ENCODE measurements at regions not wholly inside any gene's neighbourhood (a gene's known extent, or its start where the extent isn't known, plus 50 kb on each side); places are given as distances from the start of the nearest gene placed in this dataset.
"Not testable (repeated sequence)": the region's sequence is repeated elsewhere in the genome, so short reads cannot be mapped to it uniquely, and the experiment has no call there.

- no peak for DNase-seq
These were observed 618.7 kb downstream of the KCNJ18 start for GRCh38 chr17:22310717-22311686.

DNA sequence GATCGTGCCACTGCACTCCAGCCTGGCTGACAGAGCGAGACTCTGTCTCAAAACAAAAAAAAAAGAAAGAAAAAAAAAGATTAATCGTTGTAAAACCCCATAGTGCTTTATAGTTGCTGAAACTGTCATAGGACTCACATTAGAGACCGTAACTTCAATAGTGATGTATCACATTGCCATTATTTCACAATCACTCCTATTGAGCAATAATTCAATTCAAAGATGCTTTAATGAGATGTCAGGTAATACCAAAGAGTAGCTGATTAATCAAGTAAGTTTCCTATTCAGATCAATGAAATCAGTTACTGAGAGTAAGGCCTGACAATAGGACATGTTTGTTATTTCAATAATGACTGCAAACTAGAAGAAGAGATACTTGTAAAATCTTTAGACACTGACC is 628.7 kb downstream of the KCNJ18 start:
- DNase-seq, result not testable (repeated sequence)

GRCh38 chr17:22322893-22323550 is 630.7 kb downstream of the KCNJ18 start:
- DNase-seq, result not testable (repeated sequence)

DNA sequence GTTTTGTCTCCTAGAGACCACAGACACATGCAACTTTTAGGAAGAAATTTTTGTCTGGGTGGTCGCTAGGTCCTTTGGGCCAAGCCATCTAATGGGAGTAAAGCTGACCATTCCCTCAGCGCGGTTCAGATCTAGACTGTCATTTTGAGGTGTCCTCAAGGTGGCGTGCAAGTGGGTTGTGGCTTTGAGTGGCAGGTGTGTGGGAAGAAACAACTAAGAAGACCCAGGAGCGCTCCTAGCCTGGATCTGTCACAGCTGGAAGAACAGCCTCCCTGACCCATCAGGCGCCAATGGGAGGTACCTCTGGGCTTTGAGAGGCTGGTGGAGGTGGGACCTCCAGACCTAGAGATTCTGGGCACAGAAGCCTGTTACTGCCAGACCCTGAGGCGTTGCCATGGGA is 645.1 kb downstream of the KCNJ18 start:
- DNase-seq, result no peak

GRCh38 chr17:22356603-22357002 is 664.3 kb downstream of the KCNJ18 start:
- not testable (repeated sequence) for DNase-seq

GRCh38 chr17:22370988-22371387 is 678.7 kb downstream of the KCNJ18 start:
- DNase-seq, result not testable (repeated sequence)

DNA sequence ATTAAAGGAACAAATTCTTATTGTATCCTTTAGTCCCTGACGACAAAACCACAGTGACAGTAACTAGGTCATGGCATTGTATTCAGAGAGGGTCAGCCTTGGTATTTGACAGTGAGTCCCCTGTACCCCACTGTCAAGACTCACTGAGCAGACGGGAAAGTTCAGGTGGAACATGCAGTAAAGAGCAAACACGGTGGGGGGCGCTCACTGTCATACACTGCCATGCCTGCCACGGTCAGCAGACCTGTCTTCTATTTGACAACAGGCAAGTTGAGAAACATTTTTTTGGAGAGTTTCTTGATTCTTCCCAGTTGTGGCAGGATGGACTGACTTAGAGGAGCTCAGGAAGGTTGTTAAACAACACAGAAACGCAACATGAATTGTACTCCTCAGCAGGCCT is 681.6 kb downstream of the KCNJ18 start:
- no peak for DNase-seq

DNA sequence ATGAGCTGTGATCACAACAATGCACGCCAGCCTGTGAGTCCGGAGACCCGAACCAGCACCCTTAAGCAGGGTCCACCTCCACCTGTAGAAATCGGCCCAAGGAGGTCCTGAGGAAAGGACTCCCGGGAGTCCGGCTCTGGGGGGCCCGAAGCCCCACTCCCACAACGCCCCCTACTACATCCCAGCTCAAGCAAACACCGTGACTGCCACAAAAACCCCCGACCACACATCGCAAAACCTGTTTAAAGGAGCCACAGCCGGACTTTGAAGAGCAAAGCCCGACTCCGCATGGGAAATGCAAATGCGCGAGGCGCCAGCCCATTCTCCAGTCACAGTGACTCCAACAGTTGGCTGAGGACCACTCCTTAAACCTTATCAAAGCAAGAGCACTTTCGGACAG is 682.4 kb downstream of the KCNJ18 start:
- no peak for DNase-seq

- DNase-seq, result not testable (repeated sequence)
These were observed 684.4 kb downstream of the KCNJ18 start for GRCh38 chr17:22376747-22377146.

DNA sequence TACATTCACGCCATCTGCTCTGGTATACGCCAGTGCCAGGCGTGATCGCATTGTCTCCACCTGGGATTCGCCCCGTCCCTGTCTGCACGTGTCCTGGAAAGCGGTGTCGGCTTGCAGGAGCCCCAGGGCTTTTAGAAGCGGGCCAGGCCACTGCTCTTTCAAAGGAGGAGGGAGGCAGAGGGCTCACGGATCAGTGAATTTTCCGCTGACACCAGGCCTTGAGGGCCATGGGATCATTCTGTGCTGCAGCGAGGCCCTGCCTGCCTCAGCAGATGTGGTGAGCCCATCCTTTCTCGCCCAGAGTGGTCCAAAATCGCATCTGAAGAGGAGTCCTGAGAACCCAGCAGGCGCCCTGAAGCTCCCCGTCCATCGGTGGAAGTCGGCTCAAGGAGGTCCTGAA is 686.4 kb downstream of the KCNJ18 start:
- DNase-seq, result not testable (repeated sequence)

DNA sequence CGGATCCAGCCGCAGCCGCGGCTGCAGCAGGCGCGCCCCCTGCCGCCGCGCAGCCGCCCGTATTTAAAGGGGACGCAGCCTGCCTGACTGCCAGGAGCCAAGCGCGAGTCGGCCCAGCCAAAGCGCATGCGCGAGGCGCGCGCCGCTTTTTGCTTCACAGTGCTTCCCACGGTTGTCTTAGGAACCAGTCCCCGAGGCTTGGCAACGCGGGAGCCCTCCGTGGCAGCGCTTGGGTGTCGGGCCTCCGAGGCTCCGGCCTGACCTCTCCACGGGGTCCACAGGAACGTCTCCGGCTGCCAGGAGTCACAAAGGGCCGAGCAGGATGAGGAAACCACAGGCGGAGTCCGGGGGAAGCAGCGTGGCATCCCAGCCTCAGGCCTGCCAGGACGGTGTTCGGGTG is 689.3 kb downstream of the KCNJ18 start:
- DNase-seq, result not testable (repeated sequence)

- not testable (repeated sequence) for DNase-seq
These were observed 691.6 kb downstream of the KCNJ18 start for GRCh38 chr17:22383772-22384460.

DNA sequence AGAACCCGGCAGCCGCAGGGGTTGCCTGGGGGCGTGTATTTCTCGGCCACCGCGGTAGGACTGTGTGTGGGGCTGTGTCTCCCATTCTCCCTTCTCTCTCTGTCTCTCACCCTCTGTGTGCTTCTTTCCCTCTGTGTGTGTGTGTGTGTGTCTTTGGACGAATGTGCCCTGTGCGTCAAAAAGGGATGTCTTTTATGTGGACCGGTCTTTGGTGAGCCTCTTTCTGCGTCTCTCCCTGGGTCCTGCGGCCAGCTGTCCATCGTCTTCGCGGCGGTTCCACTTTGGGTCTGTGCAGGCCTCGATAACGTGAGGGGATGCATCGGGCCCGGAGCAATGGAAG is 692.1 kb downstream of the KCNJ18 start:
- not testable (repeated sequence) for DNase-seq

- DNase-seq, result not testable (repeated sequence)
These were observed 706.1 kb downstream of the KCNJ18 start for GRCh38 chr17:22398446-22398845.

DNA sequence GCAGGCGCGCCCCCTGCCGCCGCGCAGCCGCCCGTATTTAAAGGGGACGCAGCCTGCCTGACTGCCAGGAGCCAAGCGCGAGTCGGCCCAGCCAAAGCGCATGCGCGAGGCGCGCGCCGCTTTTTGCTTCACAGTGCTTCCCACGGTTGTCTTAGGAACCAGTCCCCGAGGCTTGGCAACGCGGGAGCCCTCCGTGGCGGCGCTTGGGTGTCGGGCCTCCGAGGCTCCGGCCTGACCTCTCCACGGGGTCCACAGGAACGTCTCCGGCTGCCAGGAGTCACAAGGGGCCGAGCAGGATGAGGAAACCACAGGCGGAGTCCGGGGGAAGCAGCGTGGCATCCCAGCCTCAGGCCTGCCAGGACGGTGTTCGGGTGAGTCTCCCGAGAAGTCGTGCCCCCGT is 706.7 kb downstream of the KCNJ18 start:
- DNase-seq, result not testable (repeated sequence)

DNA sequence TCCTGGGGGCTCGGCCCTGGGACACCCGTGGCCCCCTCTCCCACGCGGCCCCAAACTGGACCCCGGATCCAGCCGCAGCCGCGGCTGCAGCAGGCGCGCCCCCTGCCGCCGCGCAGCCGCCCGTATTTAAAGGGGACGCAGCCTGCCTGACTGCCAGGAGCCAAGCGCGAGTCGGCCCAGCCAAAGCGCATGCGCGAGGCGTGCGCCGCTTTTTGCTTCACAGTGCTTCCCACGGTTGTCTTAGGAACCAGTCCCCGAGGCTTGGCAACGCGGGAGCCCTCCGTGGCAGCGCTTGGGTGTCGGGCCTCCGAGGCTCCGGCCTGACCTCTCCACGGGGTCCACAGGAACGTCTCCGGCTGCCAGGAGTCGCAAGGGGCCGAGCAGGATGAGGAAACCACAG is 712.8 kb downstream of the KCNJ18 start:
- DNase-seq, result not testable (repeated sequence)

DNA sequence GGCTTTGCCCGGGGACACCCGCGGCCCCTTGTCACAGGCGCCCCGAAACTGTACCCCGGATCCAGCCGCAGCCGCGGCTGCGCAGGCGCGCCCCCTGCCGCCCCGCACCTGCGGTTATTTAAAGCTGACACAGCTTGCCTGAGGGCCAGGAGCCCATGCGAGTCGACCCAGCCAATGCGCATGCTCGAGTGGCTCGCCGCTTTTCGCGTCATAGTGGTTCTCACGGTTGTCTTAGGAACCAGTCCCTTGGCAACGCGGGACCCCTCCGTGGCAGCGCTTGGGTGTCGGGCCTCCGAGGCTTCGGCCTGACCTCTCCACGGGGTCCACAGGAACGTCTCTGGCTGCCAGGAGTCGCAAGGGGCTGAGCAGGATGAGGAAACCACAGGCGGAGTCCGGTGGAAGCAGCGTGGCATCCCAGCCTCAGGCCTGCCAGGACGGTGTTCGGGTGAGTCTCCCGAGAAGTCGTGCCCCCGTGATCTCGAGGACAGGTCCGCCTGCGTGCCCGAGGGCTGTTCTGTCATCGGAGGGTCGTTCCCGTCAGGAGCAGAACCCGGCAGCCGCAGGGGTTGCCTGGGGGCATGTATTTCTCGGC is 716.9 kb downstream of the KCNJ18 start:
- no peak for DNase-seq

DNA sequence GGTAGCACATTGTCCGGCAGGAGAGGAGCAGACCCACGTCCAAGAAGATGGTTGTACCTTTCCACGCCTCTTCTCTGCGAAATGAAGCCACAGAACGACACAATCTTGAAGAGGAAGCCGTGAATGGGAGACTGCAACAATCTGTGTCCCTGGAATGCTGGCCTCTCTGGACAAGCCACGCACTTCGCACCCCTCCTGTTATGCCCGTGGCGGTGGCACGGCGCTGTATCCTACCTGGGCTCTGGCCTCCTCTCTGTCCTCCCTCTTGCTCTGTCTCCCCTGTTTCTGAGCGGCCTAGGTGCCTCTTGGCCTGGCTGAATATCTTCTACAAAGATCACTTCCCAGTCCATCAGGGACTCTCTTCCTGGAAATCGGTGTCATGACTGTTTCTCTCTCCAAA is 717.8 kb downstream of the KCNJ18 start:
- DNase-seq, result no peak

- DNase-seq, result no peak
These were observed 719.0 kb downstream of the KCNJ18 start for GRCh38 chr17:22411185-22411784.

GRCh38 chr17:22435231-22435974 is 743.1 kb downstream of the KCNJ18 start:
- no peak for DNase-seq

GRCh38 chr17:22441776-22442175 is 749.5 kb downstream of the KCNJ18 start:
- no peak for DNase-seq

DNA sequence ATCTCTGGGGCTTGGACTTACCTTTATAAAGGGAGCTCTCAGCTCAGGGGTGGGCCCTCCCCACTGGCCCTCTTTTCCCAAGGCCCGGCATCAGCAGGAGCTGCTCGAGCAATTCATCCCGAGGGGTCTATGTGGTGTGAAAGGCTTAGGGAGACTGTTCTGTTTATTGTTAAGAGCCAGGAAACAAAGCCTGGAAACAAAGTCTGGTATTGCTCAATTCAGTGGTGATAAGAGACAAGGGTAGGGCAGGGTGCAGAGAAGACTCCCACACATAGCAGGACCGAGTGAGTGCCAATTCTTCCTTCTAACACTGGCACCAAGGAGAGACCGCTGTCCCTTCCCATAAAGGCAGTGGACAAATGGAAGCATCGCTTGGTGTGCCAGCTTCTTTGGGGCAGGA is 750.7 kb downstream of the KCNJ18 start:
- no peak for DNase-seq
